SK-N-SH treated with all-trans-retinoic acid at 6 μM for 48 hours (cell line): ENCODE measurements at regions not wholly inside any gene's neighbourhood (a gene's known extent, or its start where the extent isn't known, plus 50 kb on each side); places are given as distances from the start of the nearest gene placed in this dataset.

ENCODE experiments used
- ATAC-seq: fragments of 200-7000 bp; cut with Tn5 transposase; 3 replicates; pipeline ENCODE4 v1.9.1; 2020; ENCODE audit warnings: mild to moderate bottlenecking, moderate library complexity
- ARNTL ChIP-seq: fragments of 450-650 bp; formaldehyde crosslinking; IDR thresholded peaks from 2 replicates; pipeline ENCODE4 v1.5.0; 2020; ENCODE audit warnings: low read depth, mild to moderate bottlenecking, moderate library complexity, borderline replicate concordance
- BACH2 ChIP-seq: fragments of 250-450 bp; sonication (Bioruptor Pico); IDR thresholded peaks from 2 replicates; pipeline ENCODE4 v1.9.0; 2021; ENCODE audit warnings: mild to moderate bottlenecking, borderline replicate concordance
- CREB5 ChIP-seq: fragments of 250-450 bp; sonication (Bioruptor Pico); IDR thresholded peaks from 2 replicates; pipeline ENCODE4 v1.5.1; 2020; ENCODE audit warnings: low read depth, mild to moderate bottlenecking, moderate library complexity
- CSDC2 ChIP-seq: fragments of 250-450 bp; sonication (Bioruptor Pico); IDR thresholded peaks from 2 replicates; pipeline ENCODE4 v1.5.0; 2020; ENCODE audit warnings: mild to moderate bottlenecking, moderate library complexity
- CSRNP3 ChIP-seq: fragments of 250-450 bp; sonication (Bioruptor Pico); IDR thresholded peaks from 2 replicates; pipeline ENCODE4 v1.5.1; 2021; ENCODE audit warnings: mild to moderate bottlenecking, moderate library complexity
- GLIS3 ChIP-seq: fragments of 250-450 bp; sonication (Bioruptor Pico); IDR thresholded peaks from 2 replicates; pipeline ENCODE4 v1.5.0; 2020; ENCODE audit warnings: mild to moderate bottlenecking, moderate library complexity
- ISL1 ChIP-seq: fragments of 250-450 bp; sonication (Bioruptor Pico); IDR thresholded peaks from 2 replicates; pipeline ENCODE4 v2.1.2; 2022; ENCODE audit warnings: mild to moderate bottlenecking, moderate library complexity
- OSR1 ChIP-seq: fragments of 250-450 bp; sonication (Bioruptor Pico); IDR thresholded peaks from 2 replicates; pipeline ENCODE4 v1.8.0; 2022; ENCODE audit warnings: moderate library complexity, mild to moderate bottlenecking, inconsistent platforms
- PATZ1 ChIP-seq: fragments of 250-450 bp; sonication (Bioruptor Pico); IDR thresholded peaks from 2 replicates; pipeline ENCODE4 v1.8.0; 2020; ENCODE audit warnings: mild to moderate bottlenecking, moderate library complexity, borderline replicate concordance
- POU6F1 ChIP-seq: fragments of 250-450 bp; sonication (Bioruptor Pico); IDR thresholded peaks from 2 replicates; pipeline ENCODE4 v1.8.0; 2021; ENCODE audit warnings: low read depth, mild to moderate bottlenecking, moderate library complexity, borderline replicate concordance
- PPARA ChIP-seq: fragments of 250-450 bp; sonication (Bioruptor Pico); IDR thresholded peaks from 2 replicates; pipeline ENCODE4 v1.5.0; 2020; ENCODE audit warnings: mild to moderate bottlenecking, borderline replicate concordance
- RARB ChIP-seq: fragments of 250-450 bp; sonication (Bioruptor Pico); IDR thresholded peaks from 2 replicates; pipeline ENCODE4 v1.8.0; 2021; ENCODE audit warnings: mild to moderate bottlenecking, moderate library complexity
- SNAI2 ChIP-seq: fragments of 250-450 bp; sonication (Bioruptor Pico); IDR thresholded peaks from 2 replicates; pipeline ENCODE4 v1.5.0; 2020; ENCODE audit warnings: mild to moderate bottlenecking, moderate library complexity
- TCF4 ChIP-seq: fragments of 250-450 bp; sonication (Bioruptor Pico); IDR thresholded peaks from 2 replicates; pipeline ENCODE4 v1.8.0; 2021; ENCODE audit warnings: mild to moderate bottlenecking, moderate library complexity, borderline replicate concordance
- TOX ChIP-seq: fragments of 250-450 bp; sonication (Bioruptor Pico); IDR thresholded peaks from 2 replicates; pipeline ENCODE4 v1.8.0; 2021; ENCODE audit warnings: mild to moderate bottlenecking, moderate library complexity, borderline replicate concordance
- TSHZ2 ChIP-seq: fragments of 250-450 bp; sonication (Bioruptor Pico); IDR thresholded peaks from 2 replicates; pipeline ENCODE4 v1.5.0; 2020; ENCODE audit warnings: mild to moderate bottlenecking, moderate library complexity
- ZC3H10 ChIP-seq: fragments of 250-450 bp; sonication (Bioruptor Pico); IDR thresholded peaks from 2 replicates; pipeline ENCODE4 v1.5.1; 2021; ENCODE audit warnings: mild to moderate bottlenecking, moderate library complexity
- ZFP3 ChIP-seq: fragments of 250-450 bp; sonication (Bioruptor Pico); IDR thresholded peaks from 2 replicates; pipeline ENCODE4 v1.5.0; 2020; ENCODE audit warnings: mild to moderate bottlenecking, moderate library complexity
- ZNF565 ChIP-seq: fragments of 450-650 bp; formaldehyde crosslinking; conservative IDR thresholded peaks from 2 replicates; pipeline ENCODE4 v1.5.0; 2020; ENCODE audit warnings: low read depth, mild to moderate bottlenecking, moderate library complexity
- ZNF70 ChIP-seq: fragments of 450-650 bp; formaldehyde crosslinking; IDR thresholded peaks from 2 replicates; pipeline ENCODE4 v1.5.0; 2020; ENCODE audit warnings: mild to moderate bottlenecking, moderate library complexity
- ZNF8 ChIP-seq: fragments of 450-650 bp; formaldehyde crosslinking; IDR thresholded peaks from 2 replicates; pipeline ENCODE4 v1.5.0; 2020; ENCODE audit warnings: mild to moderate bottlenecking, moderate library complexity

GRCh38 chr14:57013987-57014386 lies 203.7 kb upstream of the OTX2 start:
- ATAC-seq: no peak
- TF ChIP-seq ZC3H10: no peak

GRCh38 chr14:57009585-57010515 lies 199.6 kb upstream of the OTX2 start:
- peak; percentile 79; the same call in 1 of the 2 replicates for TF ChIP-seq TCF4 (CRISPR knock-in tag)
- no peak for TF ChIP-seq RARB (CRISPR knock-in tag)
- TF ChIP-seq, all 23 proteins: peak for 1
- ATAC-seq: no peak

GRCh38 chr14:57008534-57008933 lies 198.3 kb upstream of the OTX2 start:
- no peak for TF ChIP-seq TOX (CRISPR knock-in tag)
- TF ChIP-seq POU6F1 (CRISPR knock-in tag): no peak
- TF ChIP-seq RARB (CRISPR knock-in tag): no peak
- TF ChIP-seq ZNF70: no peak
- no peak for TF ChIP-seq ISL1 (CRISPR knock-in tag)
- TF ChIP-seq SNAI2 (CRISPR knock-in tag): no peak
- no peak for ATAC-seq

GRCh38 chr14:56998728-56999127 lies 188.4 kb upstream of the OTX2 start:
- no peak for TF ChIP-seq ARNTL (CRISPR knock-in tag)
- no peak for TF ChIP-seq RARB (CRISPR knock-in tag)
- TF ChIP-seq TCF4 (CRISPR knock-in tag): no peak
- no peak for TF ChIP-seq POU6F1 (CRISPR knock-in tag)
- no peak for TF ChIP-seq GLIS3
- no peak for TF ChIP-seq TSHZ2 (CRISPR knock-in tag)
- TF ChIP-seq PATZ1 (CRISPR knock-in tag): no peak
- no peak for TF ChIP-seq TOX (CRISPR knock-in tag)
- no peak for TF ChIP-seq CSRNP3 (CRISPR knock-in tag)
- no peak for TF ChIP-seq OSR1 (CRISPR knock-in tag)
- no peak for TF ChIP-seq ISL1 (CRISPR knock-in tag)
- TF ChIP-seq ZC3H10: no peak
- TF ChIP-seq CREB5: no peak
- TF ChIP-seq ZNF70: no peak
- no peak for TF ChIP-seq CSDC2 (CRISPR knock-in tag)
- no peak for TF ChIP-seq ZNF565
- no peak for TF ChIP-seq PPARA (CRISPR knock-in tag)
- TF ChIP-seq ZNF8 (CRISPR knock-in tag): no peak
- TF ChIP-seq ZFP3 (CRISPR knock-in tag): no peak
- no peak for TF ChIP-seq BACH2 (CRISPR knock-in tag)
- ATAC-seq: no peak
